ENCODE measurements at regions not wholly inside any gene's neighbourhood (a gene's known extent, or its start where the extent isn't known, plus 50 kb on each side); places are given as distances from the start of the nearest gene placed in this dataset.

DNA sequence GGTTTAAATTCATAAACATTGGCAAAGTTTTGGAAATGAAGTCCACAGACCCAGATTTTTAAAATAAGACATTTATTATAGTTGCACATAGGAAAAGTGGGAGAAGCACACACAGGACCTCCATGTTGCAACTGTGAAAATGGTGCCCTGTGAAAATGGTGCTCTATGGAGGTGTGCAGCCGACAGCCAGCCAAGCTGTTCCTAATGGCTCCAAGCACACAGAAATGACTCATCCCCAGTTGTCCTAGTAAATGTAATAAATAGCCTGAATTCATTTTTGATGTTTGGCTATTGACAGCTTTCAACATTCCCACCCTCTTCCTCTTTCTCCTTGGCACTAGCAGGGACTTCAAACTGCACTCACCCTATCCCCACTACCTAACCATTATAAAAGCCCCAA lies 590.9 kb downstream of the CAAP1 start:
- Mint-ChIP-seq H3K36me3 (no peaks in the 10 kb centered on the region), H3K4me3 (no peak overlapping the region), H3K4me1 (no peaks in the 10 kb centered on the region), H3K27me3 (no peaks in the 10 kb centered on the region), H3K9me3 (peaks cover 0 to 2% (median 0%) of the 10 kb centered on the region in 7 donors), H3K27ac (no peak overlapping the region)
- DNase-seq (no peak), ATAC-seq (ENCODE audit: low read depth in 2 of 2) (no peak)

DNA sequence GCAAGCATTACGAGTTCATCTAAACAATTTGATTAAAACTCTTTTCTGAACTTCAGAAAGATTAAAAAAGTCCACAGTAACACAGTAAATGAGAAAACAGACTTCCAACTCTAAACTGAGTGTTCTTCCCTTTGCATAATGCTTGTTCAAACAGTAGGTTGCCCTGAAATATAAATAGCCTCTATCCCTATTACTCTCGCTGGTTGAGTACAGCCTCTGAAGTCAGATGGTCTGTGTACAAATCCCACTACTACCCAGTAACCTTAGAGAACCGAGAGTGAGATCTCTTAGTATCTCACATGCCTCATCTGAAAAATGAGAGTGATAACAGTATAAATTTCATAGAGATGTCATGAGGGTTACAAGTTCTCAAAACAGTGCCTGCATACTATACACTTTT lies 591.6 kb downstream of the CAAP1 start:
- Mint-ChIP-seq H3K4me3 (no peak overlapping the region), H3K9me3 (peaks cover 0 to 2% (median 0%) of the 10 kb centered on the region in 7 donors), H3K4me1 (no peaks in the 10 kb centered on the region), H3K27me3 (no peaks in the 10 kb centered on the region), H3K27ac (no peak overlapping the region), H3K36me3 (no peaks in the 10 kb centered on the region)
- DNase-seq (no peak), ATAC-seq (ENCODE audit: low read depth in 2 of 2) (no peak)

DNA sequence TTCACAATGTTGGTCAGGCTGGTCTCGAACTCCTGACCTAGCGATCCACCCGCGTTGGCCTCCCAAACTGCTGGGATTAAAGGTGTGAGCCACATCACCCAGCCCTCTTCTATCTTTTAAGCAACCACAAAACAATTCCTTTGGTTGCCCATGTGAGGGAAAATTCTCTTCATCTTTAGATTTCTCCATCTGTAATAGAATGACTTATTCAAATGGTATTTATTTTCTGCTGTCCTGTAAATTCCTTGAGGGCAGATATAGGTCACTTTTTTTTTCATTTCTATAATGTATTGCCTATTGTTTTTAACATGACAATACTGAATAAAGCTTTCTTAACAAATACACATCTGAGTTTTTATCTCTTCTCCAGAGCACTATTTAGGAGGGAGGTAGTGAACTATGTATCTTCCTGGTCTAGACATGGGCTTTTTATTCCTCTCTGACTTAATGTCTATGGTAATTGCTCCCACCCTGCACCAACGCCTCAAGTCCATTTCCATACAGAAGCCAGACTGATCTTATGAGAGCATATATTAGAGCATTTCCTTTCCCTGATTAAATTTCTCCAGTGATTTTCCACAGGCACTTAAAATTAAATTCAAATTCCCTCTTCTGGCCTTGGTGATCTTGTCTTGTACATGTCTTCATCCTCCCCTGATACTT lies 595.6 kb downstream of the CAAP1 start:
- no peak overlapping the region for H3K4me3 Mint-ChIP-seq
- peaks cover 0 to 4% (median 0%) of the 10 kb centered on the region in 7 donors for H3K9me3 Mint-ChIP-seq
- H3K27me3 Mint-ChIP-seq = no peaks in the 10 kb centered on the region
- no peaks in the 10 kb centered on the region for H3K4me1 Mint-ChIP-seq
- no peaks in the 10 kb centered on the region for H3K36me3 Mint-ChIP-seq
- no peak overlapping the region for H3K27ac Mint-ChIP-seq
- DNase-seq (no peak), ATAC-seq (ENCODE audit: low read depth in 2 of 2) (no peak)

DNA sequence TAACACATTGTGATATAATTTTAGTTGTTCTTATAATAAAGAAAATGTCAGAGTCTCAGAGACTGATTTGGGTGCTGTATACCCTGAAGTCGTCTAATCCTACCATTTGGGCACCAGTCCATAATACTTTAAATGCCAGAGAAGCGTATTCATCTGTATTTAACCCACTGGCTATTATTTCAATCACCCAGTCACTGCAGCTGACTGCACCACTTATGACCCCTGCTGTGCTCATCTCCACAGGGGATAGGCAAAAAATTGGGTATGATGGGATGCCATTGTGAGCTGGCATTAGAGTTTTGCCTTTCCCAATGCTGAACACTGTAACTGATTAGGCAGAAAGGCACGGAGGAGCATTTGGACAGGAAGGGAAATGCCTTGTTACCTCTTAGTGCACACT lies 599.7 kb downstream of the CAAP1 start:
- Mint-ChIP-seq H3K4me3 (no peak overlapping the region), H3K9me3 (peaks cover 0 to 24% (median 6%) of the 10 kb centered on the region in 7 donors), H3K36me3 (no peaks in the 10 kb centered on the region), H3K27me3 (no peaks in the 10 kb centered on the region), H3K27ac (no peak overlapping the region), H3K4me1 (no peaks in the 10 kb centered on the region)
- DNase-seq (no peak), ATAC-seq (ENCODE audit: low read depth in 2 of 2) (no peak)

DNA sequence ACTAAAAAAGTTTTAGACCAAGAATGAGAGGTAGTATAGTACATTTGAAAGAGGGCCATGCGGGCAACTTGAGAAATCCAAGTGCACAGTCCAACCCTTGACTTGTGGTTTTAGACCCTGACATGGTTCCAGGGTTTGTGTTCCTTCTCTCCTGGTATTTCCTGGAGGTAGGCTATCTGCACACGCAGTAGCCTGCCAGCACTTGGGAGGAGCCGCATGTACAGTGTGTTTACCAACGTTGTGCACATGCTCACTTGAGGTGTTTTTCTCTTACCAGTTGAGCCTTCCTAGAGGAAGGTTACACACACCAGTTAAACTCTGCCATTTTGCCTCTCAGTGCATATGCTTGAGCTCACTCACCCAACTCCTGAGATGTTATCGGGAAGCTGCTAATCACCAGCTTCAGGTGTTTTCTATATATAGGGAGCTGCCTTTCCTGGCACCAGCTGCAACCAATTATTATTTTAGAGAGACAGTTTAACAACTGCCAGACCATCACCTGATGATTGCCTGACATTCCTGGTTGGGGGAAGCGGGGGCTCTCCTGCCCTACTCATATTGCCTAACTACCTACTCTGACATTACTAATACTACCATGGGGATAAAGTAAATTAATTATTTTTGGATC lies 593.4 kb upstream of the TUSC1 start:
- H3K4me1 Mint-ChIP-seq = no peaks in the 10 kb centered on the region
- no peak overlapping the region for H3K27ac Mint-ChIP-seq
- H3K4me3 Mint-ChIP-seq = no peak overlapping the region
- H3K9me3 Mint-ChIP-seq = peaks cover 0 to 3% (median 0%) of the 10 kb centered on the region in 7 donors
- ATAC-seq (ENCODE audit: low read depth in 2 of 2) (no peak), DNase-seq (no peak)
- no peaks in the 10 kb centered on the region for H3K36me3 Mint-ChIP-seq
- no peaks in the 10 kb centered on the region for H3K27me3 Mint-ChIP-seq

DNA sequence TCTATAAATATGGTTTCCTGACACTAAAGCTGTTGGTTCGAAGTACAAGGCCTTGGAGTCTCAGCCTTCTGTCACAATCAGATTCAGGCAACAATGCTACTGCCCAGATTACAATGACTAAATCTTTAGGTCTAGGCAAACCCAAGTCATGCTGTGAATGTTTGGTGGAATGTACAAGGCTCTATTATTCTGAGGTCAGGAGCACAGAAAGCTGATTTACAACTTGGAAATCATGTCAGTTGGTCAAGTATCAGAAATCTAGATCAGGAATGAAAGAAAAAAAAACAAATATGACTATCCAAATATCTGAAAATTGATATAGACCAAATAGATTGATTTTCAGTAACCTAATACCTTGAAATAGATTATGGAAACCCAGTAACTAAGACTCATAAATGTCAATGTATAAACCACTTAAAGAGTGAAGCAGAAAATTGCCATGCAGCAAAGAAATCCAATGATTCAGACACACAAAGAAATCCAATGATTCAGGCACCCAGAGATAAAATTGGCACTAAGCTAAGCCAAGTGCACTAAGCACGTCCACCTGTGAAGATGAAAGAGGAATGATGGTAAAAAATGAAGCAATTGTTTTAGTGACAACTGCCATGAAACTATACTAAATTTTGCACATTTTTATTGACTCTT lies 588.0 kb upstream of the TUSC1 start:
- Mint-ChIP-seq H3K27ac (peak overlapping the region in 1 of 6 donors; percentile 60), H3K9me3 (peaks cover 0 to 4% (median 0%) of the 10 kb centered on the region in 7 donors), H3K27me3 (no peaks in the 10 kb centered on the region), H3K4me1 (no peaks in the 10 kb centered on the region), H3K4me3 (no peak overlapping the region), H3K36me3 (no peaks in the 10 kb centered on the region)
- ATAC-seq (ENCODE audit: low read depth in 2 of 2) (no peak), DNase-seq (no peak)

DNA sequence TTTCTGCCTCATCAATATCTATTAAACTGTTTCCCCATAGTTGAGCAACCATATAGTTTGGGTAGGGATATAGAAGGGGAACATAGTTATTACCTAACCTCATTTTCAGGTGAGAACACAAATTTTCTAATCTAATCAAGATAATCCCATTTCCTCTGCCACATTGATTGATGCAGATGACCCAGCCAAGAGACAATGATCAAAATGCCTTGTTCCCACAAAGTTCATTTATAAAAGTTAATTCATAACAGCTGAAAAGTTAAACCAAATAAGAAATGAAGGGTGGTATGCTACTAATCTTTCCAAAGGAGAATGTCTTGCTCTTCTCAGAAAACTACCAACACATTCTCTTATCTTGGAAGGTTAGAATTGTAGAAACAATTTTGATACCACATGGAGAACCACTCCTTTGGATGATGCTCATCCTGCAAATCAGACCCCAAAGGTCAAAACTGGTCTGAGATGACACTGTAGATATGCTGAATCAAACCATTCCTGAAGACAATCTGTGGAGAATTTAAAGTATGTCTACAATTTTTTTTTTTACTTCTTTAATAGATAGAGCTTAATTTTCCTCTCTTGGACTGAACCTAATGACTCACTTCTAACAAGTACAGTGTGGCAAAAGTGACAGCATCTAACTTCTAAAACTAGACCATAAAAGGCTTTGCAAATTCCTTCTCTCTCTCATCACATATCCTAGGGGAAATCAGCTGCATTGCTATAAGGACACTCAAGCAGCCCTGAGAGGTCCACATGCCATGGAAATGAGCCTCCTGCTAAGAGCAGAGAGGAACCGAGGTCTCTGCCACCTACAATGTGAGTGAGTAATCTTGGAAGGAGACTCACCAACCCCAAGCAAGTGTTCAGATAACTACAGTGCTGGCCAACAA lies 586.7 kb upstream of the TUSC1 start:
- H3K36me3 Mint-ChIP-seq = no peaks in the 10 kb centered on the region
- peaks cover 0 to 4% (median 0%) of the 10 kb centered on the region in 7 donors for H3K9me3 Mint-ChIP-seq
- ATAC-seq (ENCODE audit: low read depth in 2 of 2) (no peak), DNase-seq (no peak)
- no peaks in the 10 kb centered on the region for H3K4me1 Mint-ChIP-seq
- H3K27ac Mint-ChIP-seq = no peak overlapping the region
- H3K27me3 Mint-ChIP-seq = no peaks in the 10 kb centered on the region
- no peak overlapping the region for H3K4me3 Mint-ChIP-seq

DNA sequence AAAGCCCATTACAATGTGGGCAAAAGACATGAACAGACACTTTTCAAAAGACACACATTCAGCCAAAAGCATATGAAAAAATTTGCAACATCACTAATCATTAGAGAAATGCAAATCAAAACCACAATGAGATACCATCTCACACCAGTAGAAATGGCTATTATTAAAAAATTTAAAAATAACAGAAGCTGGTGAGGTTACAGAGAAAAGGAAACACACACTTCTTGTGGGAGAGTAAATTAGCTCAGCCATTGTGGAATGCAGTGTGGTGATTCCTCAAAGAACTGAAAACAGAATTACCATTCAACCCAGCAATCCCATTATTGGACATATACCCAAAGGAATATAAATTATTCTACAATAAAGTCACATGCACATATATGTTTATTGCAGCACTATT lies 585.2 kb upstream of the TUSC1 start:
- Mint-ChIP-seq H3K4me3 (no peak overlapping the region), H3K27ac (no peak overlapping the region), H3K4me1 (no peaks in the 10 kb centered on the region), H3K36me3 (no peaks in the 10 kb centered on the region), H3K27me3 (no peaks in the 10 kb centered on the region), H3K9me3 (peaks cover 0 to 4% (median 0%) of the 10 kb centered on the region in 7 donors)
- ATAC-seq (ENCODE audit: low read depth in 2 of 2) = no peak
- DNase-seq = no peak

DNA sequence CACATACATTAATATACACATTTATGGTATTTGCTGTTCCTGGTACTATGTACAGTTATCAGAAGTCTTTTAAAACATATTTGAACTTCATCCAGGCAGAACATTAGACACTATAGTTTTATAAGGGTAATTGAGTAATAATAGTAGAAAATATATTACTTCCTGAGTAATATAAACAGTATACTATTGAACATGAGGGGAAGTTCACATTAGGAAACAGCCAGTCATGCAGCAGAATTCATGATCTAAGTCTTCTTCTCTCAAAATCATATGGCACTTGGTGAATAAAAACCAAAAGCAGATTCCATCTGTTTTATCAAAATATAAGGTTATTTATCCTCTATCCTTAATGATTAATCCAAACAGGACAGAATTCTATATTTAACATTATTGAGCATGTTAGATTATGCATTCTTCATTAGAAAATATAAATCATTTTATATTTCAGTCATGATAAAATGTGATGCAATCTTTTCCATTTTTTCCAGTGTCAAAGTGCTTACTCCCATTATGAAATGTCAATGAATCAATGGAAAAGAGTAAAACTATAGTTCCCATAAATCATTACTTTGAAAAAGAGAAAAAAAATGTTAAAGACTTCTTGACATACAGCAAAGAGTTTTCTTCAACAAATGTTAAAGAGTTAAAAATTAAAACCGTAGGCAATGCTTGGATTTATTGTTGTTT lies 584.3 kb upstream of the TUSC1 start:
- Mint-ChIP-seq H3K4me3 (no peak overlapping the region), H3K27ac (no peak overlapping the region), H3K9me3 (peaks cover 0 to 4% (median 0%) of the 10 kb centered on the region in 7 donors), H3K36me3 (no peaks in the 10 kb centered on the region), H3K27me3 (no peaks in the 10 kb centered on the region), H3K4me1 (no peaks in the 10 kb centered on the region)
- no peak for ATAC-seq (ENCODE audit: low read depth in 2 of 2)
- no peak for DNase-seq

DNA sequence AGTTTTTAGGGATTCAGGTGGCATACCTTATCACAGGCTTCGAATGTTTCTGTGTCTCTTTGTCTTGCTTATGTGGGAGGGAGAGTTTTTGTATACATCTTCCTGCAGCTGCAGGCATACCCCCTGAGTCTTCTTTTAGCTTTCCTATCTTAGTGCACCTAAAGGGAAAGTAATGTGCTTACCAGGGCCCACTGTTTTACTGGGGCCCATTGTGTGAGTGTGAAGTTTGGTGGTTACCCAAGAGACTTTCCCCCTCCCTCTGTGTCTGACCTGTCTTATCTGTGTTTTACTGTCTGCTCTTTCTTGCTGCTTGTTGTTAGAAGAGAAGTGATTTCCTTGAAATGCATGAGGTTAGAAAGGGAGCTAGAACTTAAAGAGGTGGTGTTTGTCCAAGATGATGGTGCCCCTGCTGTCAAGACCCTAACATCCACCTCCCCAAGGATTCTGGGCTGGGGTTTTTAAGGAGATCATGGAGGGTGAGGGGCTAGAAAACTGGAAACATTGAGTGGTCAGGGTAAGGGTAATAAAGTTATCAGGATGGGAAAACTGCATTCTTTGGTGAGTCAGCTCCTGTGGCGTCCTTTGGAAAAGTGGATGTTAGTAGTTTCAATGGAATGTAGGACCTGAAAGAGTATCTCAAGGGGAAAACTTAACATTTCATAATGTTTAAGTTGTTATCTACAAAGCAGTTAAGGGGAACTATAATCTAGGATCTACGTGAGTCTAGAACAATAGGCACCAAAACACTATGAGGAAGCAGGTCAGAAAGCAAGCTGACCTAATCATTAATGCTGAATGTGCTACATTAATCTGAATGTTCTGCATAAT lies 583.5 kb upstream of the TUSC1 start:
- Mint-ChIP-seq H3K27me3 (no peaks in the 10 kb centered on the region), H3K36me3 (no peaks in the 10 kb centered on the region), H3K9me3 (peaks cover 0 to 4% (median 1%) of the 10 kb centered on the region in 7 donors), H3K4me3 (no peak overlapping the region), H3K4me1 (no peaks in the 10 kb centered on the region), H3K27ac (no peak overlapping the region)
- ATAC-seq (ENCODE audit: low read depth in 2 of 2) (no peak), DNase-seq (no peak)

DNA sequence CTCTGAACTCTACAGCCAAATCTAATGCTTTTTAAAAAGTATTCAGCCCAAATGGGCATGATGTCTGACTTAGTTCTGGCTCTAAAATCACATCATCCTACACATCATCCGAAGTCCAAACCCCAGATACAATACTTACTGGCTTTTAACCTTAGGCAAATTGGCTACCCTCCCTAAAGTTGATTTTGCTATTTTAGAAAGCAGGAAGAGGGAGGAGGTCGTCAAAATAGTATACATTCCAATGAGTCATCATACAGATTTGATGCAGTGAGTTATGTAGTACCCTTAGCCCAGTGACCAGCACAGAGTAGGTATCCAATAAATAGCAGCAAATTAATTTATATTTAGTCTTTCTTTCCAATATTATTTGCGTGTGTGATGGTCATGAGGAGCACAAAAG lies 582.0 kb upstream of the TUSC1 start:
- Mint-ChIP-seq H3K27ac (no peak overlapping the region), H3K27me3 (no peaks in the 10 kb centered on the region), H3K9me3 (peaks cover 0 to 4% (median 1%) of the 10 kb centered on the region in 7 donors), H3K4me1 (no peaks in the 10 kb centered on the region), H3K4me3 (no peak overlapping the region), H3K36me3 (no peaks in the 10 kb centered on the region)
- DNase-seq (no peak), ATAC-seq (ENCODE audit: low read depth in 2 of 2) (no peak)

DNA sequence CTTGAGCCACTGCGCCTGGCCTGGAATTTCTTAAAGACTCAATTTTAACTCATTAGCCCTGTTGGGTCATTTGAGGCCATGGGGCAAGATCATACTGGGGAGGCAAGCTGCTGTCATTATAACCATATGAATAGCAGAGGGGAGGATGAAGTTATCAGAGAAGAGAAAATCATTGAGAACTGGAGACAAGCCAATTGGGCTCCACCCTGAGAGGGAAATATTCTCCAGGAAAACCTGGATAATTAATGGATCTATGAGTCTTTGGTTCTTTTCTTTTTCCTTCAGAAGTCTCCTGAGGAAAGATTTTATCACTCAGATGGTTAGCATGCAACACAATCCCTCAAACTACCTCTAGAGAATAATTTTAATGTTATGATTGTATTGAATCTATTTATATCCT lies 569.6 kb upstream of the TUSC1 start:
- Mint-ChIP-seq H3K27me3 (no peaks in the 10 kb centered on the region), H3K4me3 (peak overlapping the region in 1 of 8 donors; percentile 42)
- DNase-seq = no peak

More for the DNA sequence above, 569.6 kb upstream of the TUSC1 start:
- peaks cover 0 to 12% (median 6%) of the 10 kb centered on the region in 7 donors for H3K9me3 Mint-ChIP-seq
- peak overlapping the region in 1 of 6 donors; percentile 52 for H3K27ac Mint-ChIP-seq
- H3K4me1 Mint-ChIP-seq = no peaks in the 10 kb centered on the region
- ATAC-seq (ENCODE audit: low read depth in 2 of 2) = no peak
- no peaks in the 10 kb centered on the region for H3K36me3 Mint-ChIP-seq
